Astrocyte of the cerebellum (primary cell): ENCODE measurements at regions not wholly inside any gene's neighbourhood (a gene's known extent, or its start where the extent isn't known, plus 50 kb on each side); places are given as distances from the start of the nearest gene placed in this dataset.

ENCODE experiments used
- DNase-seq: peaks from one replicate; pipeline ENCODE4 v3.0.0-alpha.2; 2011; ENCODE audit warnings: low read depth
- H3K4me3 ChIP-seq: 2 replicates; pipeline ENCODE4 v1.5.1; 2011; ENCODE audit warnings: mild to moderate bottlenecking, low read depth, low read length, moderate library complexity
- in situ Hi-C: cut with HindIII; loops from 2 replicates; pipeline ENCODE4 v1.10.0; 2017; ENCODE audit warnings: low sequenced_read_pairs
- TF ChIP-seq, protein P1 (sequence below): IDR thresholded peaks from 2 replicates; pipeline ENCODE4 v1.5.1; 2012; ENCODE audit warnings: low read length, low read depth, moderate library complexity, mild to moderate bottlenecking; ENCODE audit errors: missing control alignments

DNA sequence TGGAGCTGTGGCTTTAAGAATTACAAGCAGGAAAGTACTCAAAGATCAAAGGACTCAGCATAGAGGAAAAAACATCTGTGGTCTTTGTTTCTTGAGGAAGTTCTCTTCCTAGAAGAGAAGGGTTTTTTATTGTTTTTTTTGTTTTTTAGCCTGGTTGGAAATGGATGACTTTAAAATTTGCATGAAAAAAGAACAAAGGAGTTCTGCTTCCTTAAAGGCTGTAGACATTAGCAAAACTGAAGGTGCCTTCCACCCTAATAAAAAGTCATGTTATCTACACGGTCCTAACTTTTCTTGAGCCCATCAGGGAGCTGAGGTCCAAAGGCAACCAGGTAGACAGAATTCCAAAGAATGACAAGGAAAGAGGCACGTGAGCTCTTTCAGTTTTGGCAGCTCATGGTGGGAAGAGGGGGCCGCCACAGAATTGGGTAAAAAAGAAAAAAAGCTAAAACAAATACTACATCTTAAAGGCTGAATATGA lies 356.6 kb downstream of the SH2D4B start:
- no peak for DNase-seq
- no peak overlapping the region for H3K4me3 ChIP-seq
- in situ Hi-C loops = no loop called here

DNA sequence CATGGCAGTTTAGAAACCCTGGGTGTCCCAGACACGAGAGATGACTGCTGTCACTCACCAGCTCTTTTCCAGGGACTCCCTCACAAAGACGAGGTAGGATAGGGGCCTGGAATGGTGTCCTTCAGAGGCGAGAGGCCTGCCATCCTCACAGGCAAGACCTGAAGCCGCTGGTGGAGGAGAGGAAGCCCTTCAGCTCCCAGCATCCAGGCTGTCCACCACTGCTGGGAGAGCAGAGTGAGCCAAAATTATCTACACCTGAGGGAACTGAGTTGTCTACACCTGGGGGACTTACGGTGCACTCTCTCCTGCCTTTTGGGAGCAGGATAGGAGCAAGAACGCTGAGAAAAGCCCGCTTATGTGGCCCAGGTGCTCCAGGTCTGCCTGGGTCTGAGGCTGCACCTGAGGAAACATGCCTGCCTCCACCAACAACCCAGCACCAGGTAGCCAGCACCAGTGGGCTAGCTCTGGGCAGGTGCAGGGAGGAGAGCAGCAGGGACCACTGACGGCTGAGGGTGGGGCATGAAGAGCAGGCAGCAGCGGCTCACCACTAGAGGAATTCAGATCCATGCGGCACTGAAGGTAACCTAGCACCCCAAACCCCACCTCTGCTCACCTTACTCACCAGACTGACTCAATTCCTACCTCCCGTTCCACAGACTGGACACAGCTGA lies 357.2 kb downstream of the SH2D4B start:
- no peak for DNase-seq
- no peak overlapping the region for H3K4me3 ChIP-seq
- in situ Hi-C loops = no loop called here
- TF ChIP-seq, protein P1, sequence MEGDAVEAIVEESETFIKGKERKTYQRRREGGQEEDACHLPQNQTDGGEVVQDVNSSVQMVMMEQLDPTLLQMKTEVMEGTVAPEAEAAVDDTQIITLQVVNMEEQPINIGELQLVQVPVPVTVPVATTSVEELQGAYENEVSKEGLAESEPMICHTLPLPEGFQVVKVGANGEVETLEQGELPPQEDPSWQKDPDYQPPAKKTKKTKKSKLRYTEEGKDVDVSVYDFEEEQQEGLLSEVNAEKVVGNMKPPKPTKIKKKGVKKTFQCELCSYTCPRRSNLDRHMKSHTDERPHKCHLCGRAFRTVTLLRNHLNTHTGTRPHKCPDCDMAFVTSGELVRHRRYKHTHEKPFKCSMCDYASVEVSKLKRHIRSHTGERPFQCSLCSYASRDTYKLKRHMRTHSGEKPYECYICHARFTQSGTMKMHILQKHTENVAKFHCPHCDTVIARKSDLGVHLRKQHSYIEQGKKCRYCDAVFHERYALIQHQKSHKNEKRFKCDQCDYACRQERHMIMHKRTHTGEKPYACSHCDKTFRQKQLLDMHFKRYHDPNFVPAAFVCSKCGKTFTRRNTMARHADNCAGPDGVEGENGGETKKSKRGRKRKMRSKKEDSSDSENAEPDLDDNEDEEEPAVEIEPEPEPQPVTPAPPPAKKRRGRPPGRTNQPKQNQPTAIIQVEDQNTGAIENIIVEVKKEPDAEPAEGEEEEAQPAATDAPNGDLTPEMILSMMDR = no peak

More for the DNA sequence above, 356.6 kb downstream of the SH2D4B start:
- TF ChIP-seq, protein P1 = no peak

DNA sequence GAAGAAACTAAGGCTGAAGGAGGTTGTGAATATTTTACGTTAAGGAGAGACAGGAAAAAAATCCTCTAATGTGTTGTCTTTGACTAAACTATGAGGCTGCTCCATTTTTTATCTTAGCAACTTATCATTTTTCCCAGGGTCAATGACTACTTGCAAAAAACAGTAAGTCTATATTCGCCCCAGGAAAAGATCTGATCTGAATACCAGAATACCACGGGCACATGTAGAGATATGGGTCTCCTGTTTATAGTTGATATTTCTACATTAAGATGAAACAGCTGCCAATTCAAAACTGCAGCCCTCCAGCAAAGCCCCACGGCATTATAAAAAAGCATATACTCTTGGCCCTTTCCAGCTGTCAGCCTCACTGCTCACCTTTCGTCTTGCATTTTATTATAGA lies 358.4 kb downstream of the SH2D4B start:
- DNase-seq = no peak
- H3K4me3 ChIP-seq = no peak overlapping the region
- TF ChIP-seq, protein P1 = no peak
- in situ Hi-C loops = no loop called here

DNA sequence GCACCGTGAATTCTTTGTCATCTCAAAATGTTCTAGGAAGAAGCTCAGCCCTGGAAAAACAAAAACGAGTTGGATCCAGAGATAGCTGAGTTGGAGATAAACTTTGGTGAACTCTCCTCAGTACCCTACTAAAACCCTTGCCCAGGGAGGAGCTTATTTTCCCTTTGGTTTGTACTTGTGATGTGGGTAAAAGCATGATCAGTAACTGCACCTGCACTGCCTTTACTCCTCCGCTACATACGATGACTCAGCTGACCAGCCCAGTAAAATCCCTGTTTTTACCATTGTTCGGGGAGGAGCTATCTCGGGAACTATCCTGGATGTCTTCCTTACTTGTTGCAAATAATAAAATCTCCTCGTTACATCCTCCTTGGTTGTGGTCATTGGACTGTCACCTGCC lies 359.3 kb downstream of the SH2D4B start:
- TF ChIP-seq, protein P1 = no peak
- no peak overlapping the region for H3K4me3 ChIP-seq
- in situ Hi-C loops = no loop called here
- no peak for DNase-seq

DNA sequence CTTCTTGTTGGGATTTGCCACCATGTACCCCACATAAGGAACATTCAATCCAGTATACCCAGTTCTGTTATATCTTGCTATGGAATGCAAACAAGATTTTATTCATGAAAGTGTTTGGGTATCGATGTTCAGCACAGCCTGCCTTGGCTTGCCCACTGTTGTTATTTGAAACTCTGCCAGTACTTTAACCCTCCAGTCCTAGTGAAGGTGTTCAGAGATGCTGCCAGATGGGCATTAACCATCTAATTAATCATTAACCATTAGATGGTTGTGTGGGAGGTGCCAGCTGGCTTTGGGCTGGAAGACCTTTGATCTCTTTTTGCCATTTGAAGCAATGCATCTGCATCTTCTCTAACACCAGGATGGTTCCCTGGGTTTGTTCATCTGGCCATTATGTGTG lies 363.0 kb downstream of the SH2D4B start:
- TF ChIP-seq, protein P1 = no peak
- no peak overlapping the region for H3K4me3 ChIP-seq
- no peak for DNase-seq
- in situ Hi-C loops = no loop called here

DNA sequence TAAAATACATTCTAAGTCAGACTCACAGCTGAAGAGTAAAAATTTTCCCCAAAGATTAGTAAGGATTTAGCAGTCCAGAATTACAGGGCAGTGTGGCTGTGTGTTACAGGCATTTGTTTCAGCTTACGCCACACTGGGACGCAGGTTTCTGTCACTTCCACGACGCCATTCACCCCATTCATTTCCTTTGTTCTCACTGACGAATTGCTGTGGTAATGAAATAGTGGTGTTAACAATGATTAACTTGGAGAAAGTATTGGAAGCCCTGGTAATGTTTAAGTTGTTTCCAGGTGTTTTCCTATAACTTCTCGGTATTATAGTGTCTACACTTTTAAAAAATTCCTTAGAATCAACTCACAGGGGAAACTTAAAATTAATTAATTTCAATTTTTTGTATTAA lies 370.9 kb downstream of the SH2D4B start:
- TF ChIP-seq, protein P1 = no peak
- no peak overlapping the region for H3K4me3 ChIP-seq
- no peak for DNase-seq
- in situ Hi-C loops = no loop called here
